ENCODE measurements at regions not wholly inside any gene's neighbourhood (a gene's known extent, or its start where the extent isn't known, plus 50 kb on each side); places are given as distances from the start of the nearest gene placed in this dataset.
A peak's percentile ranks its signal among the peaks of the same experiment; 100 is the strongest.

DNA sequence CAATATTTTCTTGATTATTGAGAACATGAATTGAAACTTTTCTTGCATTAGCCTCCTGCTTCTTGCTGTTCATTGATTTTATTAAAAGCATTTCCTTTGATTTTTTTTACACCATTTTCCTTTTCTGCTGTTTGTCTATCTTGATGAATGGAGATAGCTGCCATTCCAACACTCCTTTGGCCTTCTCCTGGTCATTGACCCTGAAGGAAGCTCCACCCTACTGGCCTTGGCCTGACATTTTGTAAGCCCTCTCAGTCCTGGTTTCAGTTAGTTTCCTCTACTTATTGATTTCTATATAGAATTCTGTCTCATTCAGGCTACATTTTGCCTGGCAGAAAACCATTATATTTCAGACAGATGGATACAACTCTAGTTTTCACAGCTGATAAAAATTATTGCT, 115.1 kb upstream of the DMRTA1 start:
- DNase-seq (ENCODE audit: low read depth in 1 of 2, low spot score in 1 of 2) (no peak), ATAC-seq (no peak), FAIRE-seq (no peak)
- H3K4me2 ChIP-seq = no peak overlapping the region
- H3K9me3 ChIP-seq = 0 out of 3 replicates have a peak, but pooled peaks cover 4% of the 10 kb centered on the region
- POLR2A ChIA-PET = no interaction called here
- no peak overlapping the region for H3K4me3 ChIP-seq
- CTCF ChIA-PET = interaction anchor here (0.8 to 1.0 kb wide), 2 partner anchors 25 to 82 kb away, joined by 3 read pairs; no protein-coding TSS in a partner anchor
- H3K4me1 ChIP-seq = no peaks in the 10 kb centered on the region
- TF ChIP-seq ESRRA (IDR thresholded peaks at IDR 0.05; ENCODE audit: borderline replicate concordance, low read length) = no peak
- TF ChIP-seq MAZ (IDR thresholded peaks at IDR 0.05; ENCODE audit: borderline replicate concordance, low read depth, low read length) = no peak
- TF ChIP-seq, protein P1, sequence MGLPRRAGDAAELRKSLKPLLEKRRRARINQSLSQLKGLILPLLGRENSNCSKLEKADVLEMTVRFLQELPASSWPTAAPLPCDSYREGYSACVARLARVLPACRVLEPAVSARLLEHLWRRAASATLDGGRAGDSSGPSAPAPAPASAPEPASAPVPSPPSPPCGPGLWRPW (IDR thresholded peaks at IDR 0.05) = no peak
- H3K27ac ChIP-seq = no peak overlapping the region

DNA sequence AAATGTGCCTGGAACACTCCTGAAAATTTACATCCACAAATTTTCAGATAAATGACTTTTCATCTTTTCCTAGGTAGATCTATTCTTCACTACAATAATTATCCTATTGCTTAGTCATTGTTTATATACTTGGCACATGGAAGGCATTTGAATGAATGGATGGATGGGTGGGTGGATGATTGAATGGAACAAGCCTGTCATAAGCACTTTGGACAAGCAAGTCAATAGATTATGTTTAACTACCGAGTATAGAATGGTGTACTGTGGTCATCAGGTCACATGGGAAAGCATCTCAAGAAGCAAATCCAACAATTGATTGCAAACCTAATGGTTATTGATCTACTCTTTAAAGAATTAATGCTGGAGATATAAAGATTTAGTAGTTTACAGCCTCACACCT, 114.4 kb upstream of the DMRTA1 start:
- POLR2A ChIA-PET = no interaction called here
- FAIRE-seq = no peak
- no peaks in the 10 kb centered on the region for H3K4me1 ChIP-seq
- 26% methylated on average over 1 of the region's 1 CpG for WGBS (ENCODE audit: missing lambda C conversion rate)
- no peak for TF ChIP-seq HEYL (CRISPR knock-in tag; IDR thresholded peaks at IDR 0.05)
- TF ChIP-seq RNF2 (IDR thresholded peaks at IDR 0.05; ENCODE audit: borderline replicate concordance, low read depth) = no peak
- TF ChIP-seq, protein P1 (IDR thresholded peaks at IDR 0.05) = no peak
- no peak for TF ChIP-seq MYC (IDR thresholded peaks at IDR 0.05; ENCODE audit: borderline replicate concordance, low read length)
- no peak for TF ChIP-seq JUNB (IDR thresholded peaks at IDR 0.05)
- TF ChIP-seq POLR2A (IDR thresholded peaks at IDR 0.05; ENCODE audit: low read length) = no peak
- TF ChIP-seq FOSL2 (IDR thresholded peaks at IDR 0.05) = no peak
- no peak for TF ChIP-seq FOSL2 (CRISPR knock-in tag; IDR thresholded peaks at IDR 0.05)
- no peak for TF ChIP-seq HMGXB4 (CRISPR knock-in tag; IDR thresholded peaks at IDR 0.05; ENCODE audit: borderline replicate concordance)
- TF ChIP-seq, protein P2, sequence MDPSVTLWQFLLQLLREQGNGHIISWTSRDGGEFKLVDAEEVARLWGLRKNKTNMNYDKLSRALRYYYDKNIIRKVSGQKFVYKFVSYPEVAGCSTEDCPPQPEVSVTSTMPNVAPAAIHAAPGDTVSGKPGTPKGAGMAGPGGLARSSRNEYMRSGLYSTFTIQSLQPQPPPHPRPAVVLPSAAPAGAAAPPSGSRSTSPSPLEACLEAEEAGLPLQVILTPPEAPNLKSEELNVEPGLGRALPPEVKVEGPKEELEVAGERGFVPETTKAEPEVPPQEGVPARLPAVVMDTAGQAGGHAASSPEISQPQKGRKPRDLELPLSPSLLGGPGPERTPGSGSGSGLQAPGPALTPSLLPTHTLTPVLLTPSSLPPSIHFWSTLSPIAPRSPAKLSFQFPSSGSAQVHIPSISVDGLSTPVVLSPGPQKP (IDR thresholded peaks at IDR 0.05; ENCODE audit: low read depth, low read length) = no peak
- TF ChIP-seq CTCF (IDR thresholded peaks at IDR 0.05) = no peak
- no peak overlapping the region for H3K4me2 ChIP-seq
- ATAC-seq = no peak
- CTCF ChIA-PET = no interaction called here
- H3K4me3 ChIP-seq = no peak overlapping the region
- 0 out of 3 replicates have a peak, but pooled peaks cover 4% of the 10 kb centered on the region for H3K9me3 ChIP-seq
- peak in 1 of 2 experiments; percentile 15 for DNase-seq (ENCODE audit: low read depth in 1 of 2, low spot score in 1 of 2)
- H3K27ac ChIP-seq = no peak overlapping the region

- WGBS (ENCODE audit: missing lambda C conversion rate) = 81% methylated on average over 1 of the region's 1 CpG
These were observed 109.4 kb upstream of the DMRTA1 start for GRCh38 chr9:22337261-22337660.

More at GRCh38 chr9:22337261-22337660, 109.4 kb upstream of the DMRTA1 start:
- FAIRE-seq (no peak), DNase-seq (ENCODE audit: low read depth in 1 of 2, low spot score in 1 of 2) (no peak), ATAC-seq (no peak)
- no peak overlapping the region for H3K4me3 ChIP-seq
- H3K4me2 ChIP-seq = no peak overlapping the region
- H3K4me1 ChIP-seq = peaks cover 8% of the 10 kb centered on the region
- ChIA-PET POLR2A (no interaction called here), CTCF (interaction anchor here (1.0 to 1.4 kb wide), 2 partner anchors 29 to 30 kb away, joined by 3 read pairs; no protein-coding TSS in a partner anchor)
- no peaks in the 10 kb centered on the region for H3K9me3 ChIP-seq
- TF ChIP-seq ESRRA (IDR thresholded peaks at IDR 0.05; ENCODE audit: borderline replicate concordance, low read length) = no peak
- TF ChIP-seq MAZ (IDR thresholded peaks at IDR 0.05; ENCODE audit: borderline replicate concordance, low read depth, low read length) = no peak
- TF ChIP-seq HMGXB4 (CRISPR knock-in tag; IDR thresholded peaks at IDR 0.05; ENCODE audit: borderline replicate concordance) = no peak
- no peak for TF ChIP-seq CEBPB (IDR thresholded peaks at IDR 0.05)
- no peak for TF ChIP-seq USF2 (IDR thresholded peaks at IDR 0.05)
- TF ChIP-seq FOSB (CRISPR knock-in tag; IDR thresholded peaks at IDR 0.05) = no peak
- no peak for TF ChIP-seq NR3C1 (IDR thresholded peaks at IDR 0.05)
- TF ChIP-seq ZFP36 (IDR thresholded peaks at IDR 0.05; ENCODE audit: borderline replicate concordance, partially characterized antibody) = no peak
- TF ChIP-seq MAFK (IDR thresholded peaks at IDR 0.05; ENCODE audit: partially characterized antibody) = no peak
- TF ChIP-seq CHD2 (IDR thresholded peaks at IDR 0.05; ENCODE audit: low read length, partially characterized antibody) = no peak
- TF ChIP-seq FOXS1 (CRISPR knock-in tag; IDR thresholded peaks at IDR 0.05) = no peak
- no peak for TF ChIP-seq POLR2AphosphoS2 (conservative IDR thresholded peaks at IDR 0.05; ENCODE audit: low read length)
- no peak for TF ChIP-seq ZNF302 (CRISPR knock-in tag; IDR thresholded peaks at IDR 0.05)
- TF ChIP-seq, protein P3, sequence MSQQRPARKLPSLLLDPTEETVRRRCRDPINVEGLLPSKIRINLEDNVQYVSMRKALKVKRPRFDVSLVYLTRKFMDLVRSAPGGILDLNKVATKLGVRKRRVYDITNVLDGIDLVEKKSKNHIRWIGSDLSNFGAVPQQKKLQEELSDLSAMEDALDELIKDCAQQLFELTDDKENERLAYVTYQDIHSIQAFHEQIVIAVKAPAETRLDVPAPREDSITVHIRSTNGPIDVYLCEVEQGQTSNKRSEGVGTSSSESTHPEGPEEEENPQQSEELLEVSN (IDR thresholded peaks at IDR 0.05; ENCODE audit: borderline replicate concordance, low read depth) = no peak
- no peak for TF ChIP-seq RNF2 (IDR thresholded peaks at IDR 0.05; ENCODE audit: borderline replicate concordance, low read depth)
- H3K27ac ChIP-seq = no peak overlapping the region

Data from A549 (cell line).